HG03196 (cell line): ENCODE measurements at regions not wholly inside any gene's neighbourhood (a gene's known extent, or its start where the extent isn't known, plus 50 kb on each side); places are given as distances from the start of the nearest gene placed in this dataset.

ENCODE experiments used
- ATAC-seq: cut with Tn5 transposase; IDR thresholded peaks from one replicate; pipeline ENCODE4 v1.9.1; 2021; ENCODE audit not compliant: unreplicated experiment

DNA sequence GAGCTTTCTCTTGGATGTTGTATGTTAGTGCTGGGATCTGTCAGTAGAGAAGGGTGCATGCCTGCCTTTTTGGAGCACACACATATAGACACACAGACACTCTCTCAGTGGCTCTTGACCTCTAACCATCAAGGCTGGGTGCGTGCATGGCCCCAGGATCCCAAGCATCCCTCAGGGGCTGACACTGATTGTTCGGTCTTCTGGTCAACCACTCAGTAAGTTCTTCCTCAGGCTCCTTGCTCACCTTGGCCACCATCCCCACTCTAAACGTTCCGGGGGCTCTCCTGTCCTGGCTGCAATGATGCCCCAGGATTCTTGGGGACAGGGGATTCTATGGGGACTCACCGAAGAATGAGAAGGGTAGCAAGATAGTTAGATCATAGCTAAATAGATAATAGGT is 179.6 kb downstream of the SHOX start:
- ATAC-seq: no peak

GRCh38 chrX:809081-809480 is 178.5 kb downstream of the SHOX start:
- ATAC-seq: no peak

- ATAC-seq: no peak
Observed at GRCh38 chrX:806586-806985, 176.0 kb downstream of the SHOX start.

- ATAC-seq: no peak
Observed at GRCh38 chrX:805988-806387, 175.4 kb downstream of the SHOX start.

- ATAC-seq: no peak
Observed at GRCh38 chrX:805103-805670, 174.6 kb downstream of the SHOX start.

- ATAC-seq: no peak
Observed at GRCh38 chrX:802846-803245, 172.3 kb downstream of the SHOX start.

GRCh38 chrX:799808-800207 is 169.2 kb downstream of the SHOX start:
- no peak for ATAC-seq

DNA sequence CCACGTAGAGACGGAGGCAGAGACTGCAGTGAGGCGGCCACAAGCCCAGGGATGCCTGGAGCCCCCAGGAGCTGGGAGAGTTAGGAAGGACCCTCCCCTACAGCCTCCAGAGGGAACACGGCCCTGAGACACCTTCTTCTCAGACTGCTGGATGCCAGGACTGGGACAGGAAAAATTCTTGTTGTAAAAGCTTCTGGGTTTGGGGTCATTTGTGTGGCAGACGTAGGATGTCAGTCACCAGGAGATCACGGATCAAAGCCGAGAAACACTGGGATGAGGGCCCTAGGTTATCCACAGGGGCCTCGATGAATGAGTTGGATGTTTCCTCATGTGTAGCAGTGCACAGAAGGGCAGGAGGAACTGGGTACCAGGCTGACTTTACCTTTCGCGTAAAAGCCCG is 163.7 kb downstream of the SHOX start:
- ATAC-seq: no peak

GRCh38 chrX:793216-793770 is 162.7 kb downstream of the SHOX start:
- no peak for ATAC-seq

DNA sequence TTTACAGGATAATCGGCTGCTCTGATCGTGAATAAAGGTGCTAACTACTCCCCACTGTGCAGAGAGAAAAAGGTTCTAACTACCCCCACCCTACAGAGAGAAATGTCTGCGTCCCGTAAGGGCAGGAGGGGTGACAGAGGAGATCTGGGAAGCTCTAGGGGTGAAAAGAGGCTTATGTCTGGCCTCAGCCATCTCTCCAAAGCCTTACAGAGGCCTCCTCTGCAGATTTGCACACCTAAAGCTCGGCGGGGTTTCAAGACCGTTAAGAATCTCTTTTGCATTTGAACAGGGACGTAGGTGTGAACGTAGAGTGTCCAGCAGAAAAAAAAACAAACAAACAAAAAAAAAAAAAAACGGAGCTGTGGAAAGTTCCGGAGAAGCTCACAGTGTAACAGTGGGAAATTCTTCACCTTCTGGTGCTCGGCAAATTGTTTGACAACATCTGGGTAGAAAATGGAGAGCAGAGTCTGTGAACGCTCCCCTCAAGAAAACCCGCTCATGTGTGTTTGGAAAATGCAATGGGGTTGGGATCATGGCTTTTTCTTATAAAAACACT is 161.0 kb downstream of the SHOX start:
- ATAC-seq: no peak

GRCh38 chrX:790783-791360 is 160.3 kb downstream of the SHOX start:
- ATAC-seq: no peak

DNA sequence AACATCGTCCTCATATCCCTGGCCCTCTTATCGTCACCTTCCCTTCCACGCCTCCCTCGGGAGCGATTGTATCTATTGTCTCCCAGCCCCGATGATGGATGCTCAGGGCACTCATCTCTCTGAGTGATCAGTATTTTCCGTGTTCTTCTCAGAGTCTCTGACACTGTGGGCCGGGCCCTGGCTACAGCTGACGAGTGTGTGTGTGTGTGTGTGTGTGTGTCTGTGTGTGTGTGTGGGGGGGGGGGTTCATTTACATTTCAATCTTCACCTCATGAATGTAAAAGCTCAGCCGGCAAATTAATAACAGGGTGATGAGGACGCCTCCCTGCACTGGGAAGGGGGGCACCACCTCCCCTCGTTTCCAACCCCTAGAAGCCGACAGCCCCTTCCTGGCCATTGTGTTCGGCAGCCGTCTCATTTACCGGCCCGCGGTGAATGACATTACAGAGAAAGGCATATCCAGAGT is 159.5 kb downstream of the SHOX start:
- no peak for ATAC-seq

- no peak for ATAC-seq
Observed at GRCh38 chrX:789096-789495, 158.5 kb downstream of the SHOX start.

GRCh38 chrX:786441-786881 is 155.9 kb downstream of the SHOX start:
- ATAC-seq: no peak

GRCh38 chrX:784829-785228 is 154.2 kb downstream of the SHOX start:
- no peak for ATAC-seq

DNA sequence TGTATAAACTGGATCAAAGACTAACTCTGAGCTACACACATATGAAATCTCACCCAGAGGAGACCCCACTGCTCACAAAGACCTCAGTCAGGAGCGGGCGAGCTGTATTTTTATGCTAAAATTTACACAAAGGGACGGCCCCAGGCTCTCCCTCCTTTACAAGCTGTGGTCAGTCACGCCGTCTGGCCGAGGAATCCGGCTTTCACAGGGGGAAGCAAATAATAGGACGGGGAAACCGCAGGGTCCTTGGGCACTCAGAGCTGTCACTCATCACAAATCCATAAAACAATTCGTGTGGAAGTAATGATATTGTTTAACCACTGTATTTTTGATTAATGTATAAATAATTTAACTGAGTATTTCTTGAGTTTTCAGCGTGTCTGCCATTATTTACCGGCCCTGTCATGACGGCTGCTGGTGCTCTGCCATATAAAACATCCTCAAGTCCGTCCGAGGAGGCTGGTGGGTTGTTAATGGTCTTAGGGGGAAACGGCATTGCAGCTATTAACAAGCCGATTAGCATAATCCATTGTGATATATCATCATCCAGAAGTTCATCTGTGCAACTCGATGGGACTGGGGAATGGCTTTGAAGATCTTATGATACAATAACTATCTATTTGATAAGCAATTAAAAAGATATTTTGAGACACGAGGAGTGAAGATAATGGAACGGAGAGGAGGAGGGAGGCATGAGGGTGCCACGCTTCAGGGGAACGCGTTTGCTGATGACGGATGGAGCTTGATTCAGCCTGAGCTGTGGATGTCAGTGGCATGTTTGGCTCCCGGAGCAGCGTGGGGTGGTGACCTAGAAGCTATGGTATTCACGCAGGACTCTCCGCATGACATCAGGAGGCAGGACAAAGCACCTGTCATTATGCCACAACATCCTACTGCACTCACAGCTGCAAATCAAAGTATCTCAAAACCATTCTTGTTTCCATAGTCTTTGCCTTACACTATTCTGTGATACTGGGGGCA is 150.9 kb downstream of the SHOX start:
- no peak for ATAC-seq

- no peak for ATAC-seq
Observed at GRCh38 chrX:776529-777230, 146.1 kb downstream of the SHOX start.

GRCh38 chrX:776061-776460 is 145.5 kb downstream of the SHOX start:
- ATAC-seq: no peak

DNA sequence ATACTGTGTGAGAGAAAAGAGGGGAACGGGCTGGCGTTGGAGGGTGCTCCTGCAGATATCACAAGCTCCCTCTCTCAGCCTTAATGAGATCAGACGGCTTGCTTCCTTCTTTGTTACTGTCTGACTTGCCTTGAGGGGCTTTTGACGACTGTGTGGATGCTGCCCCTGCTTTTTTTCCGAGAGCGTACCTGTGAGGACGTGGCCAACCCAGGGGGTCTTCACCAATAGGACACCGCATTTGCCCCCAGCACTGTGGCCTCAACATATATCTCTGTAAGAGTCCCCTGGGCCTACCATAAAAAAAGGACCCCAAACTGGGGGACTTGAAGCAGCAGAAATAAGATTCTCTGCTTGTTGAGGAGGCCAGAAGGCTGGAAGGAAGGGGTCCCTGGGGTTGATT is 143.9 kb downstream of the SHOX start:
- ATAC-seq: no peak

- ATAC-seq: no peak
Observed at GRCh38 chrX:773292-774025, 142.9 kb downstream of the SHOX start.
